Adrenal gland (tissue), 9 donors: ENCODE measurements at regions not wholly inside any gene's neighbourhood (a gene's known extent, or its start where the extent isn't known, plus 50 kb on each side); places are given as distances from the start of the nearest gene placed in this dataset.

Experiments used
- DNase-seq, 7 donors: peaks; one replicate each; pipeline ENCODE4 v3.0.0-alpha.2; 2019 to 2020
- H3K27ac ChIP-seq, 5 donors: fragments of 200-600 bp; sonication (generic) in 4 of 5; 1 replicate in 3 of 5; 2 replicates in 2 of 5; pipeline versions ENCODE4 v1.5.1 to v1.8.0; 2016 to 2020; ENCODE audit warnings: mild to moderate bottlenecking in 1 of 5
- H3K27me3 ChIP-seq: fragments of 200-600 bp; 2 replicates; pipeline ENCODE4 v1.8.0; 2021
- H3K36me3 ChIP-seq, 2 donors: fragments of 200-600 bp; replicated peaks in 1 of 2; 1 replicate in 1 of 2; 2 replicates in 1 of 2; pipeline versions ENCODE4 v1.5.1 to v1.8.0; 2018 to 2022
- H3K4me1 ChIP-seq, 2 donors: fragments of 200-600 bp; replicated peaks in 1 of 2; 1 replicate in 1 of 2; 2 replicates in 1 of 2; pipeline versions ENCODE4 v1.5.1 to v1.8.0; 2018 to 2021
- H3K4me3 ChIP-seq, 4 donors: fragments of 200-600 bp; sonication (generic) in 3 of 4; one replicate each; pipeline ENCODE4 v1.5.1; 2016 to 2018
- H3K9me3 ChIP-seq, 3 donors: fragments of 200-600 bp; sonication (generic) in 1 of 3; replicated peaks in 1 of 3; 1 replicate in 2 of 3; 2 replicates in 1 of 3; pipeline versions ENCODE4 v1.5.1 to v1.8.0; 2016 to 2021
- POLR2A ChIP-seq, 2 donors: fragments of 450-650 bp; IDR thresholded peaks; one replicate each; pipeline ENCODE4 v1.6.1; 2017; ENCODE audit warnings: antibody characterized with exemption in 2 of 2, mild to moderate bottlenecking in 2 of 2, moderate library complexity in 1 of 2
- WGBS, 4 donors: extraction: QIAGEN DNeasy Blood & Tissue Kit in 2 of 4; methylation state at CpG; one replicate each; pipeline versions ENCODE4 v1.1.5 to v1.1.7; 2013 to 2017; 5-methylcytosine and 5-hydroxymethylcytosine counted together
- intact Hi-C, 2 donors: fragments of 100-400 bp; cut with DNase I; formaldehyde crosslinking; loops; one replicate each; pipeline versions ENCODE4 v1.14.1 to v1.15.0; 2022 to 2023
- TF ChIP-seq, protein P1 (sequence below), 6 experiments: fragments of 450-650 bp in 4 of 6; fragments of 200-600 bp in 2 of 6; sonication (generic) in 1 of 6; IDR thresholded peaks; 1 replicate in 5 of 6; 2 replicates in 1 of 6; pipeline versions ENCODE4 v1.5.1 to v1.8.0; 2016 to 2021; ENCODE audit warnings: antibody characterized with exemption in 6 of 6, mild to moderate bottlenecking in 2 of 6, moderate library complexity in 1 of 6
- donor health status: healthy with polysubstance abuse.
- donor health status: Bipolar disorder and iron deficiency.
- donor health status: DM: yes; HTN: yes; CAD: no.
- donor health status: DM: no; HTN: no; CAD: no.
- donor health status: DM: no; HTN: no; CAD: no.

DNA sequence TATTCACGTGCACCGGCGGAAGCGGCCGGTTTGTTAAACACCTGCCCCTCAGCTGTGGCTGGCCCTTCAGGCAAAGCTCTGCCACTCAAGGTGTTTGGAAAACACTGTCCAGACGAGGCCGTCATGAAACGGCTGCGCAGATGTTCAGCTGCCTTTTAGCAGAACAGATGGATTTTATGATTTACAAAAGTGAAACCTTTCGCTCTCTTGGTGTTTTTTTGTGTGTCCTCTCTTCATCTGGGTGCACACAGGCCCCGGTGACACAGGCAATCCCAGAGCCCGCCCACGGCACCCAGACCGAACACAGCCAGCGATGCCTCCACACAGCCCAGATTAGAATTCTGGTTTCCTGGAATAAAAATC lies 397.0 kb downstream of the SMOC2 start:
- H3K27me3 ChIP-seq = no peaks in the 10 kb centered on the region
- H3K9me3 ChIP-seq = no peaks in the 10 kb centered on the region
- H3K4me3 ChIP-seq = no peak overlapping the region
- H3K4me1 ChIP-seq = no peaks in the 10 kb centered on the region
- intact Hi-C loops = no loop called here
- H3K36me3 ChIP-seq = no peaks in the 10 kb centered on the region
- no peak for TF ChIP-seq POLR2A (IDR thresholded peaks at IDR 0.05)
- TF ChIP-seq, protein P1, sequence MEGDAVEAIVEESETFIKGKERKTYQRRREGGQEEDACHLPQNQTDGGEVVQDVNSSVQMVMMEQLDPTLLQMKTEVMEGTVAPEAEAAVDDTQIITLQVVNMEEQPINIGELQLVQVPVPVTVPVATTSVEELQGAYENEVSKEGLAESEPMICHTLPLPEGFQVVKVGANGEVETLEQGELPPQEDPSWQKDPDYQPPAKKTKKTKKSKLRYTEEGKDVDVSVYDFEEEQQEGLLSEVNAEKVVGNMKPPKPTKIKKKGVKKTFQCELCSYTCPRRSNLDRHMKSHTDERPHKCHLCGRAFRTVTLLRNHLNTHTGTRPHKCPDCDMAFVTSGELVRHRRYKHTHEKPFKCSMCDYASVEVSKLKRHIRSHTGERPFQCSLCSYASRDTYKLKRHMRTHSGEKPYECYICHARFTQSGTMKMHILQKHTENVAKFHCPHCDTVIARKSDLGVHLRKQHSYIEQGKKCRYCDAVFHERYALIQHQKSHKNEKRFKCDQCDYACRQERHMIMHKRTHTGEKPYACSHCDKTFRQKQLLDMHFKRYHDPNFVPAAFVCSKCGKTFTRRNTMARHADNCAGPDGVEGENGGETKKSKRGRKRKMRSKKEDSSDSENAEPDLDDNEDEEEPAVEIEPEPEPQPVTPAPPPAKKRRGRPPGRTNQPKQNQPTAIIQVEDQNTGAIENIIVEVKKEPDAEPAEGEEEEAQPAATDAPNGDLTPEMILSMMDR (IDR thresholded peaks at IDR 0.05) = no peak
- no peak for DNase-seq
- H3K27ac ChIP-seq = no peak overlapping the region
- WGBS, 4 donors = 74 to 83% (median 79%) methylated on average over 15 of the region's 15 CpGs

DNA sequence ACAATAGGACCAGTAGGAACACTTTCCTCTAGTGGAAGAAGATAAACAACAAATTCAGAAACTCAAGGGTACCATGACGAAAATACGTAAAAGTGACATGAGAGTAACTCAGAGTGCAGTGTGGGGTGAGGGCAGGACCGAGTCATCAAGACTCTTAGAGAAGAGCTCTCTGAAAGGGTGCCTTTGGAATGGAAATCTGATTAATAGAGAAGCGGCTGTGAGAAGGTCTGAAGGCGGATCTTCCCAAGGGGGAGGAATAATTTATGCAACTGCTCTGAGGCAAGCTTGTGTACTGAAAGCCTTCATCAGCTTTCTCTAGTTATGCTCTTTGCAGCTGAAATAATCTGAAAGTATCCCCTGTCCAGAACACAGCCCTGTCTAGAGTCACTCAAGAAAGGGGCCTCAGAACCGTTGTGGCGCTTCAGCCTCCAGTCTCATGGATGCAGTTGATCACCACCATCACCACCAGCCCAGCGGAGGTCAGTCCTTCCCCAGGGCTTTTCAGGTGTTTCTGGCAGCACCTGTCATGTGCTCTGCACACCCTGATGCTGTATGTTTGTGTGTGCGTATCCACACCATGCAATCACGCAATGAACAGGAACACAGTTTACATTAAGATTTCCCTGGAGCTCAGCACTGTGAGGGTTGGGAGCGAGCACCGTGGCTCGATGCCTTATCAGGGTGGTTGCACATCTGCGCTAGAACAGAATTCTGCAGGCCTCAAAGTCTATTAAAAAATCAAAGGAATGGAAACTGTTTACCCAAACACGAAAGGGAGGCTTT lies 396.5 kb downstream of the SMOC2 start:
- intact Hi-C loops = no loop called here
- DNase-seq = no peak
- TF ChIP-seq, protein P1 (IDR thresholded peaks at IDR 0.05) = no peak
- TF ChIP-seq POLR2A (IDR thresholded peaks at IDR 0.05) = no peak

DNA sequence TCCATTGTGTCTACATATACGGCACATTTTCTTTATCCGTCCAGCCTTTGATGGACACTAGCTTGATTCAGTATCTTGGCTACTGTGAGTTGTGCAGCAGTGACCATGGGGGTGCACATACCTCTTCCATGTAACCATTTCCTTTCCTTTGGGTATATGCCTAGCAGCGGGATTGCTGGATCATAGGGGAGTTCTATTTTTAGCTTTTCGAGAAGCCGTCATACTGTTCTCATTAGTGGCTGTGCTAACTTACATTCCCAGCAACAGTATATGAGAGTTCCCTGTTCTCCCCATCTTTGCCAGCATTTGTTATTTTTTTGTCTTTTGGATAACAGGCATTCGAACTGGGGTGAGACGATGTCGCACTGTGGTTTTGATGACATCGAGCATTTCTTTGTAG lies 395.0 kb downstream of the SMOC2 start:
- Histone ChIP-seq H3K27me3 (no peaks in the 10 kb centered on the region), H3K27ac (no peak overlapping the region), H3K9me3 (no peaks in the 10 kb centered on the region), H3K4me3 (no peak overlapping the region), H3K4me1 (no peaks in the 10 kb centered on the region), H3K36me3 (no peaks in the 10 kb centered on the region)
- no peak for DNase-seq
- WGBS, 4 donors = 85 to 92% (median 91%) methylated on average over 9 of the region's 9 CpGs
- intact Hi-C loops = no loop called here
- no peak for TF ChIP-seq POLR2A (IDR thresholded peaks at IDR 0.05)

More for the DNA sequence above, 396.5 kb downstream of the SMOC2 start:
- H3K9me3 ChIP-seq = no peaks in the 10 kb centered on the region
- no peak overlapping the region for H3K4me3 ChIP-seq
- WGBS, 4 donors = 74 to 80% (median 76%) methylated on average over 15 of the region's 15 CpGs
- no peaks in the 10 kb centered on the region for H3K36me3 ChIP-seq
- H3K4me1 ChIP-seq = no peaks in the 10 kb centered on the region
- no peak overlapping the region for H3K27ac ChIP-seq
- H3K27me3 ChIP-seq = no peaks in the 10 kb centered on the region

DNA sequence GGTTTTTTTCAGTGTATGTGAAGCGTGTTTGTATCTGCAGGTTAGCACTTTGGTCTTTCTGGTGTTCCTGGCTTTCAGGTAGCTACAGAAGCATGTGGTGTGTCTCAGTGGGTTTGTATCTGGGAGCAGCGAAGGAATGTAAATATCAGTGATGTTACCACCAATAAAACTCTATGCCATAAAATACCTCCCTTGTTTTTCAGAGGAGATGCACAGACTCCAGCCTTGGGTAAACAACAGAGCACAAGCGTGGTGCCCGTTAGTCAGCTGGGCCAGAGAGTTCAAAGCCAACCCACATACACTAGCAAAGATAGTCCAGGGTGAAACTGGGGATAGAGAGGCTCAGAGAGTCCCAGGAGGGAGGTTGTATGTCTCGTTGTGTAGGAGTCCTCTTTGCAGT lies 393.8 kb downstream of the SMOC2 start:
- intact Hi-C loops = no loop called here
- Histone ChIP-seq H3K27me3 (no peaks in the 10 kb centered on the region), H3K36me3 (no peaks in the 10 kb centered on the region), H3K27ac (no peak overlapping the region), H3K4me1 (no peaks in the 10 kb centered on the region), H3K9me3 (no peaks in the 10 kb centered on the region), H3K4me3 (no peak overlapping the region)
- WGBS, 4 donors = 71 to 79% (median 74%) methylated on average over 5 of the region's 5 CpGs
- no peak for DNase-seq
- no peak for TF ChIP-seq POLR2A (IDR thresholded peaks at IDR 0.05)
- TF ChIP-seq, protein P1 (IDR thresholded peaks at IDR 0.05) = no peak

DNA sequence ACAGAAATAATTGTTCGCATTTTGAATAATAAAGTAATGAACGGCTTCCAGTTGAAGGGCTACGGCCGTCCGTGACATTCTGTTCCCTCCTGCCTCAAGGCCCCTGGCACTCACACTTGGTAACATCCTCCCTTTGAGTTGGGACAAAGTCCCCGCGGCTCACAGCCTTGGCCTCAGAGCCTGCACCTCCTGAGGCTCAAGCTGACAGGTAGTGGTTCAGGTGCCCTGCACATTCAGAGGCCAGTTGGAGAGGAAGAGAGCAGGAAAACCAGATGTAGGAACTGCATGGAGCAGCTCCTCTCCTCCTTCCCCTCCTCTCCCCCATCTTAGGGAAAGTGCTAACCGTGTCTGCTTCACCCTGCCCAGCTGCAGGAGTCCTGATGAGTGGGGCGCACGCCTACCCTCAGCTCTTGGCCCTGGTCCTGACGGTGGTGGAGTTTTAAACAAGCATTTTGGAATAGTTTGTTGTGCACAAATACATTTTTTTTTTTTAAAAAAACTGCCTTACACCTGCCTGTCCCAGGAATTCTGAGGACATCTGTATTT lies 393.1 kb downstream of the SMOC2 start:
- Histone ChIP-seq H3K9me3 (no peaks in the 10 kb centered on the region), H3K4me3 (no peak overlapping the region), H3K27ac (no peak overlapping the region), H3K27me3 (no peaks in the 10 kb centered on the region), H3K4me1 (no peaks in the 10 kb centered on the region), H3K36me3 (no peaks in the 10 kb centered on the region)
- no peak for TF ChIP-seq POLR2A (IDR thresholded peaks at IDR 0.05)
- TF ChIP-seq, protein P1 (IDR thresholded peaks at IDR 0.05) = no peak
- no peak for DNase-seq
- intact Hi-C loops = no loop called here
- 52 to 68% (median 58%) methylated on average over 11 of the region's 11 CpGs for WGBS, 4 donors
